GM19455 (cell line): ENCODE measurements at regions not wholly inside any gene's neighbourhood (a gene's known extent, or its start where the extent isn't known, plus 50 kb on each side); places are given as distances from the start of the nearest gene placed in this dataset.
"Not testable (repeated sequence)": the region's sequence is repeated elsewhere in the genome, so short reads cannot be mapped to it uniquely, and the experiment has no call there.

Experiments
- ATAC-seq: cut with Tn5 transposase; IDR thresholded peaks from one replicate; pipeline ENCODE4 v1.9.1; 2021; ENCODE audit not compliant: unreplicated experiment

- no peak for ATAC-seq
Measured at GRCh38 chr6:74069089-74069581, 373.1 kb downstream of the CD109 start.

DNA sequence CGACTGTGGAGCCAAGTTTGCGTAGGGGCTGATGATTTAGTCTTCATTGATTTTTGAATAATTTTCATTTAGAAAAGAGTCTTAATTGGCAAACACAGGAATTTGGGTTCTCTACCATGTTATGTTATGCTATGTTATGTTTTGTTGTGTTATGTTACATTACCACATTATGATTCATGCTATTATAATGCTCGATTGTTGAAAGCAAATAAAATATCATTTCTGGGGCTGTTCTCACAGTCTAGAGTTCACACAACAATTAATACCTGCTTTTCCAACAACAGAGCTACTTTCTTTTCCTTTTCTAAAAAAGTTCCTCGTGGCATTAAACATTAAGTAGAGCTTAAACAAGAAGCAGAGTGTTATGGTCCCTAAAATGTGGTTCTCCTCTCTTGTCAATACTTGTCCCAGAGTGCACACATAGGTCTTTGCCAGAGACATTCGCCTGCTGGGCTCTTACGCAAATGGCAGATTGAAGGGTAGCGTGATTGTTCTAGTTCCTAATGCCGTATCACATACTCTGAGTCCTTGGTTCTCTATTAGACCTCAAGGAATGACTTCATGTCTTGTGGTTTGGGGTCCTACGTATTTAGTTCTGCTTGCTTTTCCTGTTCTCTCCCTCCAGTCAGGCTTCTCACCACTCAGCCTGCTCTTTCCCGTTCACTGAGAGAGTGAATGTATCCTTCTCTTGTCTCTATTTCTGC lies 370.3 kb downstream of the CD109 start:
- no peak for ATAC-seq

DNA sequence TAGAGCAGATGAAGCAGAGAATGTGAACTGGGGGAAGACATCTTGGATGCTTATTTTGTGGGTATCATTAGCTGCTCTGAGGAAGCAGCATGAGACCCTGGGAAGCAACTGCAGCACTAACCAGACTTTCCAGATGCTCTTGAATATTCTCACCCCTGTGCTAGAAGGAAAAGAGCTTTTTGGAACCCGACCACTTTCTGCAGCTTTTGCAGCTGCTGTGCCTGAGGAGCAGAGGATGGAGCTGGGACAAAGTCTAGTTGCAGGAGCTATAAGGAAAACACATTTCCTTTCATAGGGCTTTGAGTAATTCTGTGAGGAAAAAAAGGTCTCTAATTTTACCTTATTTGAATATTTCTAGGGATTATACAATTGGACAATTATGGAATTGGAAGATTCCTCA lies 369.7 kb downstream of the CD109 start:
- ATAC-seq: no peak

DNA sequence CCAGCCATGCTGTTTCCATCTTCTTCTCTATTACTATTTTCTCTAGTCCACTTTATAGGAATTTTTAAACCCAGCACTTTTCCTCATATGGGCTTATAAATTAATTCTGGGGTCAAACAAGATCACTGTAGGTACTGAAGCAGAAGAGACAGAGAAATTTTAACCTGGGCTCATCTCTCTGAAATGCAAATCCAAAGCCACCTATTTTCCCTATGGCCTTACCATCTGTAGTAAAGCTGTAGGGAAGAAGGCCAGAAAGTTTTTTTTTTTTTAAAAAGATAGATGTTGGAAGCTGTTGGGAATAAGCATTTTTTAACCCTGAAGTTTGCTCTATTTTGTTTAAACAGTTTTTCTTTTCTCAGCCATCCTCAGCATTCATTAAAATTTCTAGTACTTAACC lies 367.4 kb downstream of the CD109 start:
- ATAC-seq: no peak

DNA sequence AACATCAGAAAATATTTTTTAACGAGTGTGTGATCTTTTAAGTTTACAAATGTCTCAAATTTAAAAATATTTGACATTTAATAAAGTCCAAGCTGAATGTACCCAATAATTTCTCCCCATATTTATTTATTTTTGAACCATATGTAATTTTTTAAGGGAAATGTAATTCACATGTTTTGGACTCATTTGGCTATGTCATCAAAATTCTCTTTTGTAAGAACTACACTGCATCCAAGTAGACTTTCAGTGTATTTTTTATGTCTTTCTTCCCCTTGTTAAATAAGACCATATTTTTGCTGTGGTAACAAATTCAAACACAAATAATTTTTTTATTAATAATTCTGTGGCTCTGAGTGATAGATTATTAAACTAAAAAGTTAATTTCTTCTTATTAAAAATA lies 365.2 kb downstream of the CD109 start:
- no peak for ATAC-seq

- ATAC-seq: no peak
Measured at GRCh38 chr6:74060354-74060753, 364.4 kb downstream of the CD109 start.

GRCh38 chr6:74058606-74059005 lies 362.6 kb downstream of the CD109 start:
- no peak for ATAC-seq

DNA sequence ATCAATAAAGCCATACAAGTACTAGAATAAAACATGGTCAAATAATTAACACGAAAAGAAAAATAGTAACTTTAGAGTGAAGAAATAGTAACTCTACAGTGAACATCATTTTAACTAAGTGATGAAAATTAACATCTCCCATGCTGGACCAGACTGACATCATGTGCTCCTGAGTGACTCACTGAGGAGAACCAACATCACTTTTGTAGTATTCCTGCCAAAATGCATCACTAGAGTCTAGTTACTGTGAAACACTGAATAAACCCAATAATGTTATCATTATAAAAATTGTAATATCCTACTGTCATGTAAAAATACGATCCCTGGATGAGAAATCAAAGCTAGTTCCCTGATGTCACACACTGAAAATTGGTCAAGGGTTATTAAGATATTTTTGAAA lies 361.3 kb downstream of the CD109 start:
- no peak for ATAC-seq

DNA sequence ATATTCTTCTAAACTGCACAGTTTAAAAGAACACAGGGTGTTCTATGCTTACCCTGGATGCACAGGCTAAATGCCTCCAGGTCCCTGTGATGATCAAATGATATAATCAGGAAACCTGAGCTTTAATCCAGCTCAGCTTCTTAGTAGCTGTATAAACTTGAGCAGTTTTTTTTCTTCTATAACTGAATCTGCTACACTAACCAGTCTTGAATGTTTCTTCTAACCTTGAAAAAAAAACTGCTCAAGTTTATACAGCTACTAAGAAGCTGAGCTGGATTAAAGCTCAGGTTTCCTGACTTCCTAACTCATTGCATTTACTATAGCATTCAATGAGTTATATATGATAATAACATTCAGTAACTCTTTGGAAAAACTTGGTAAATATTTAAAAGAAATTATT lies 358.2 kb downstream of the CD109 start:
- ATAC-seq: no peak

DNA sequence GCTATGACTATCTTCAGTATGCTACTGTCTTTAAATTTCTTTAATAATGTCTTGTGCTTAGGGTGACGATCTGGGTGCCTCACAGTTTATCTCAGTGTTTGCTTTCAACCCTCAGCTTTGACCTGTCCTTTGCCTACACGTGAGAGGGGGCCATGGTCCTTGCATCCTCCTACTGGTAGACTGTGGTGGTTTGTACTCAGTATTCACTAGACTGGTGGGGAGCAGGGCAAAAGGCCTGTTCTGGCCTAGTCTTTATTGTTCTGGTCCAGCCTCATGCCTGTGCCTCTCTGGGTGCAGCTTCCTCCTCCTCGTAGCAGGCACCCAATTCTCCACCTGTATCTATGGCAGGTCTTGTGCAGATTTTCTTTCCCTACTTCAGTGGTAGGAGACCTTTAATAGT lies 354.9 kb downstream of the CD109 start:
- no peak for ATAC-seq

- no peak for ATAC-seq
Measured at GRCh38 chr6:74048387-74048786, 352.4 kb downstream of the CD109 start.

GRCh38 chr6:74044417-74045096 lies 348.6 kb downstream of the CD109 start:
- ATAC-seq: no peak

GRCh38 chr6:74041420-74041819 lies 345.4 kb downstream of the CD109 start:
- no peak for ATAC-seq

DNA sequence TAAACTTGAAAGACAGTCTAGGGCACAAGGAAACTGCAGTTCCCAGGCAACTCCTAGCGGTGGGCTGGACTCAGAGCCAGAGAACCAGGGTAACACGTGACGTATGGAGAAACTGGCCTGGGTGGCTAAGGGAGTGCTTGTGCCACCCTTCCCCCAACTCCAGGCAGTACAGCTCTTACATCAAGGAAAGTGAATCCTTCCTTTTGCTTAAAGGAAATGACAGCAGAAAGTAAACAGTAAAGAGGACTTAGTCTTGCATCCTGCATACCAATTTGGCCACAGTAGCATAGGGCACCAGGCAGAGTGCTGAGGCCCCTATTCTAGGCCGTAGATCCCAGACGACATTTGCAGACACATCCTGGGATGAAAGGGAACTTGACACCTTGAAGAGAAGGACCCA lies 322.8 kb downstream of the CD109 start:
- no peak for ATAC-seq

DNA sequence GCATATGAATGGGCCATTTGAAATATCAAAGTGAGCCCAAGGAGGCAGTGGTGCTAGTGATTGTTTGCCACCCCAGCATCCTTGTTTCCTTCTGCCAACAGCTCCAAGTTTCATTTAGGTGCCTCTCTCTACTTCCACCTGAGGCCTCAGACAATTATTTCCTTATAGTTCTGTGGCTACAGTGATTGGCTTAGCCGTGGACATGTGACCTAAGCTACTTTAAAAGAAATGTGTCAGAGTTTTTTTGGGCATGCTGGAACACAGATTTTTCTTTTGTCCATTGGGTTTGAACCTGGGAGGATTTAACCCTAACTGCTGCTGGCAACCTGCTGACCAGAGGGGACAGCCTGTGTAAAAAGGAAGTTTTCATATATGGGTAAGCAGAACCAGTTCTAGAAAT lies 319.4 kb downstream of the CD109 start:
- no peak for ATAC-seq

DNA sequence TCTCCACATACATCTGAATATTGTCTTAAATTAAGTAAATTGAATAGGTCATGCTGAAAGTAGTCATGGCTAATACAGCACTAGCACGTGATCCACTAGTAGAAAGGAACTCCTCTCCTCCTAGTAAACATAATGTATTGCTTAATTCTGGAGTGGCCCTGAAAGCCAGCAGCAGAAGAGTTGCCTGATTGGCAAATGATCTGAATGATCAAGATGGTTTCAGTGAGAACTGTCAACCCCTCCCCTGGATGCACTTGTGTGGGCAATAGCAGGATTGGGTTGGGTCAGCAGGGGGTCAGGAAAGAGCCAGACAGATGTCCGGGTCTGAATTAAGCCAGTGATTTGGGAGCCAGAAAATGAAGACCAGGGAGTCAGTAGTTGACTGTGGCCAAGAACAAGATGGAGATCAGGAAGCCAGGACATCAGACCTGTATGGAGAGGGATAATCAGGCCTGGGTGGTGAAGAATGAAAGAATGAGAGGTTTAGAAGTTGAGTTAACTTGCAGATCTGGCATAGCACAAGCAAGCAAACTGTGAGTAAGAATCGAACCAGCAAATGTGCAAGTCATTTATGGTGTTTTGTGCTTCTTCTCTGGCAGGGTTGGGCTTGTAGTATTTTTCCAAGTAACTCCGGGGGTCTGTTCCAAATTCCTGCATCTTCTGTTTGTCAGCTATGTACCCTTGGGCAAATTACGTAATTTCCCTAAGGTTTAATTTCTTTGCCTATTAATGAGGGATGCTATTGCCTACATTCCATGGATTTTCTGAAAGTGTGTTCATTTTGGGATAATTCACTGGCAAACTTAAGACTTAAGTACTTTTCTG lies 304.9 kb downstream of the CD109 start:
- no peak for ATAC-seq

DNA sequence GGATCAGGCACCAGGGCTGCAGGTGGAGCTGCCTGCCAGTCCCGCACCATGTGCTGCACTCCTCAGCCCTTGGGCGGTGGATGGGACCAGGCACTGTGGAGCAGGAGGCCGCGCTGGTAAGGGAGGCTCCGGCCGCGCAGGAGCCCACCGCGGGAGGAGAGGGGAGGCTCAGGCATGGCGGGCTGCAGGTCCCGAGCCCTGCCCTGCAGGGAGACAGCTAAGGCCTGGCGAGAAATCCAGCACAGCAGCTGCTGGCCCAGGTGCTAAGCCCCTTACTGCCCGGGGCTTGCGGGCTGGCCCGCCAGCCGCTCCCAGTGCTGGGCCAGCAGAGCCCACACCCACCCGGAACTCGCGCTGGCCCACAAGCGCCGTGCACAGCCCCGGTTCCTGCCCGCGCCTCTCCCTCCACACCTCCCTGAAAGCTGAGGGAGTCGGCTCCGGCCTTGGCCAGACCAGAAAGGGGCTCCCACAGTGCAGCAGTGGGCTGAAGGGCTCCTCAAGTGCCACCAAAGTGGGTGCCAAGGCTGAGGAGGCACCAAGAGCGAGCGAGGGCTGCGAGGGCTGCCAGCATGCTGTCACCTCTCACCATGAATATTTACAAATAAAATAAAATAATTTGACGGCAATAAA lies 294.7 kb downstream of the CD109 start:
- not testable (repeated sequence) for ATAC-seq

- no peak for ATAC-seq
Measured at GRCh38 chr6:73989428-73989827, 293.4 kb downstream of the CD109 start.

GRCh38 chr6:73985891-73986290 lies 289.9 kb downstream of the CD109 start:
- ATAC-seq: no peak

DNA sequence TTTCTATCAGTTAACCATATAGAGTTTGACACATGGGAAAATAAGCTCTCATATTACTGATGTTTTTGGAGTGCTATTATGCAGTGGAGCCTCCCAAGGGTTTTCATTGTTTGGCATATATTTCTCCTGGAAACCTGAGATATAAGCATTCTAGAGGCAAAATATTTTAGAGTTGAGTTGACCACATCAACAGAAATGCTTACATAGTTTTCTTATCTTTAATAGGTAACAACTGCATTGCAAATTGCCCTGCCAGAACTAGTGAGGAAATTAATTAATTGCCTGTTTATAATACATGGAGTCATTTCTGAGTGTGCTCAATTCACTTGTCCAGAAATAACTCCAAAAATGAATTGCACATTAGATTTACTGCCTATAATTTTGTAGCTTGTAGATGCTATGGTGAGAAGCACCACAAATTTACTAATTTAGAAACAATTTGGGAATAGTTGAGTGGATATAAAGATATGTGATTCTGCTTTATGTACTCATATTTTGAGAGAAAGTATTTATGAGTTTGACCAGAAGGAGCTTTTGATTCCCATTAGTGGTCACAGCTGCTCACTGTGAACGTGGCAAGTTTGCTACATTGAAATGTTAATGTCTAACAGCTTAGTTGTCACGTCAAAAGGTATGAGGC lies 288.7 kb downstream of the CD109 start:
- ATAC-seq: no peak

- ATAC-seq: no peak
Measured at GRCh38 chr6:73983367-73983766, 287.4 kb downstream of the CD109 start.
